HL-60 (cell line): ENCODE measurements at regions not wholly inside any gene's neighbourhood (a gene's known extent, or its start where the extent isn't known, plus 50 kb on each side); places are given as distances from the start of the nearest gene placed in this dataset.

Experiments
- DNase-seq, 2 experiments: peaks; one replicate each; pipeline ENCODE4 v3.0.0-alpha.2; 2010 to 2020; ENCODE audit warnings: low read depth in 1 of 2, low spot score in 1 of 2
- H3K27ac ChIP-seq: fragments of 250-450 bp; sonication (Bioruptor Pico); replicated peaks from 2 replicates; pipeline ENCODE4 v1.5.1; 2020; ENCODE audit warnings: mild to moderate bottlenecking, moderate library complexity
- H3K27me3 ChIP-seq: fragments of 250-450 bp; sonication (Bioruptor Pico); 2 replicates; pipeline ENCODE4 v1.5.1; 2021; ENCODE audit warnings: mild to moderate bottlenecking, moderate library complexity; ENCODE audit not compliant: insufficient read depth, poor library complexity, severe bottlenecking
- H3K4me3 ChIP-seq: replicated peaks from 2 replicates; pipeline ENCODE4 v1.5.1; 2011; ENCODE audit warnings: mild to moderate bottlenecking, control low read depth, low read length; ENCODE audit not compliant: insufficient read depth
- GABPA ChIP-seq: IDR thresholded peaks from 2 replicates; pipeline ENCODE4 v1.6.1; 2012; ENCODE audit warnings: low read depth
- POLR2AphosphoS5 ChIP-seq: IDR thresholded peaks from 2 replicates; pipeline ENCODE4 v1.6.1; 2012; ENCODE audit warnings: low read depth
- SPI1 ChIP-seq: IDR thresholded peaks from 2 replicates; pipeline ENCODE4 v1.6.1; 2012; ENCODE audit warnings: low read depth, mild to moderate bottlenecking, borderline replicate concordance
- TF ChIP-seq, protein P1 (sequence below): IDR thresholded peaks from one replicate; pipeline ENCODE4 v1.5.1; 2011; ENCODE audit warnings: low read length, control low read depth, inconsistent platforms; ENCODE audit not compliant: insufficient read depth
- TF ChIP-seq, protein P2 (sequence below): IDR thresholded peaks from 2 replicates; pipeline ENCODE4 v1.6.1; 2012; ENCODE audit warnings: low read depth; ENCODE audit not compliant: insufficient replicate concordance

DNA sequence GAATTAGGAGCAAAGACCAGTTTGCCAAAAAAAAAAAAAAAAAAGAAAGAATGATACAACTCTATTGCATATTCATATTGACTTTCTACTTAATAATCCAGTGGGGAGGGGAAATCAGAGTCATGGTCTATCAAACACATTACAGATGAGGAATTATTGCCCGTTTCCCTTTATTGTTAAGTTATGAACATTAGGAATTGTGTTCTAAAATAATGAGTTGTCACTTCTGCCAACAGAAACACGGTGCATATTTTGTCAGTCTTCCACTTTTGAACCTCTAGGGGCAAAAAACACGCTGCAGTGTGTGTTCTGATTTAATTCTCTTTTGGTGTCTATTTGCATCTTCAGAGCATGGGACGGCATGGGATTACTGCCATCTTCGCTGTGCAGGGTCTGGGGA is 115.7 kb upstream of the RHOBTB1 start:
- no peak for TF ChIP-seq GABPA
- TF ChIP-seq, protein P1, sequence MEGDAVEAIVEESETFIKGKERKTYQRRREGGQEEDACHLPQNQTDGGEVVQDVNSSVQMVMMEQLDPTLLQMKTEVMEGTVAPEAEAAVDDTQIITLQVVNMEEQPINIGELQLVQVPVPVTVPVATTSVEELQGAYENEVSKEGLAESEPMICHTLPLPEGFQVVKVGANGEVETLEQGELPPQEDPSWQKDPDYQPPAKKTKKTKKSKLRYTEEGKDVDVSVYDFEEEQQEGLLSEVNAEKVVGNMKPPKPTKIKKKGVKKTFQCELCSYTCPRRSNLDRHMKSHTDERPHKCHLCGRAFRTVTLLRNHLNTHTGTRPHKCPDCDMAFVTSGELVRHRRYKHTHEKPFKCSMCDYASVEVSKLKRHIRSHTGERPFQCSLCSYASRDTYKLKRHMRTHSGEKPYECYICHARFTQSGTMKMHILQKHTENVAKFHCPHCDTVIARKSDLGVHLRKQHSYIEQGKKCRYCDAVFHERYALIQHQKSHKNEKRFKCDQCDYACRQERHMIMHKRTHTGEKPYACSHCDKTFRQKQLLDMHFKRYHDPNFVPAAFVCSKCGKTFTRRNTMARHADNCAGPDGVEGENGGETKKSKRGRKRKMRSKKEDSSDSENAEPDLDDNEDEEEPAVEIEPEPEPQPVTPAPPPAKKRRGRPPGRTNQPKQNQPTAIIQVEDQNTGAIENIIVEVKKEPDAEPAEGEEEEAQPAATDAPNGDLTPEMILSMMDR: no peak
- TF ChIP-seq, protein P2, sequence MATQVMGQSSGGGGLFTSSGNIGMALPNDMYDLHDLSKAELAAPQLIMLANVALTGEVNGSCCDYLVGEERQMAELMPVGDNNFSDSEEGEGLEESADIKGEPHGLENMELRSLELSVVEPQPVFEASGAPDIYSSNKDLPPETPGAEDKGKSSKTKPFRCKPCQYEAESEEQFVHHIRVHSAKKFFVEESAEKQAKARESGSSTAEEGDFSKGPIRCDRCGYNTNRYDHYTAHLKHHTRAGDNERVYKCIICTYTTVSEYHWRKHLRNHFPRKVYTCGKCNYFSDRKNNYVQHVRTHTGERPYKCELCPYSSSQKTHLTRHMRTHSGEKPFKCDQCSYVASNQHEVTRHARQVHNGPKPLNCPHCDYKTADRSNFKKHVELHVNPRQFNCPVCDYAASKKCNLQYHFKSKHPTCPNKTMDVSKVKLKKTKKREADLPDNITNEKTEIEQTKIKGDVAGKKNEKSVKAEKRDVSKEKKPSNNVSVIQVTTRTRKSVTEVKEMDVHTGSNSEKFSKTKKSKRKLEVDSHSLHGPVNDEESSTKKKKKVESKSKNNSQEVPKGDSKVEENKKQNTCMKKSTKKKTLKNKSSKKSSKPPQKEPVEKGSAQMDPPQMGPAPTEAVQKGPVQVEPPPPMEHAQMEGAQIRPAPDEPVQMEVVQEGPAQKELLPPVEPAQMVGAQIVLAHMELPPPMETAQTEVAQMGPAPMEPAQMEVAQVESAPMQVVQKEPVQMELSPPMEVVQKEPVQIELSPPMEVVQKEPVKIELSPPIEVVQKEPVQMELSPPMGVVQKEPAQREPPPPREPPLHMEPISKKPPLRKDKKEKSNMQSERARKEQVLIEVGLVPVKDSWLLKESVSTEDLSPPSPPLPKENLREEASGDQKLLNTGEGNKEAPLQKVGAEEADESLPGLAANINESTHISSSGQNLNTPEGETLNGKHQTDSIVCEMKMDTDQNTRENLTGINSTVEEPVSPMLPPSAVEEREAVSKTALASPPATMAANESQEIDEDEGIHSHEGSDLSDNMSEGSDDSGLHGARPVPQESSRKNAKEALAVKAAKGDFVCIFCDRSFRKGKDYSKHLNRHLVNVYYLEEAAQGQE: no peak
- TF ChIP-seq SPI1: no peak
- TF ChIP-seq POLR2AphosphoS5: no peak
- H3K27me3 ChIP-seq: no peaks in the 10 kb centered on the region
- H3K4me3 ChIP-seq: no peak overlapping the region
- DNase-seq: no peak
- H3K27ac ChIP-seq: no peak overlapping the region

DNA sequence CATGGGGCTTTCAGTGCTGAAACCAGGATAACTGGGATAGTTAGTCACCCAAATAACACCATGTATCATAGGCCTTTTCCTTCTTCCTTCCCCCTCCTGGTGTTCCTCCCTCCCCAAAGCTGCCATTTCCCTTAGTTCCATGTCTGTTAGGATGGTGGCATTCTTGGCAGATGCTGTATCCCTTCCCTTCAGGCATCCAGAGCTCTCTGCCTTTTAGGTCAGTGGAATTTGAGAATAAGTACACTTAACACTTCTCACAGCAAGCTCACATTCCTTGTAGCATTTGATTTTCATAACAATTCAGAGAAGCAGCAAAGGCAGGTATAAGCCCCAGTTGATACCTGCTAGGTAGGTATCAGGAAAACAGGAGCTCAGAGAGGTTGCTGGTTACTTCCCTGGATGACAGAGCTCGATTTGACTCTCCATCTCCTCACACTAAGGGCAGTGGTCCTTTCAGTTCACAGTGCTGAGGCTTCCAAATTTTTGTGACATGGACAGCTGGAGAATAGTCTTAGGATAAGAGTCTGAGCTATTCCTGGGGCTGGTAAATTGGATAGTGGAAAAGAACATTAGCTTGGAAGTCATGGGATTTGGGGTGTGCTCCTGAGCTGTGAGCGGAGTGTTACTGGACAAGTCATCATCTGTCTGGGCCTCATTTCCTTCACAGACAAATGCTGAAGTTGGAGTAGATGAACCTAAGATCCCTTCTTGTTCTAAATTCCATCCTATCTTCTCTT is 108.7 kb upstream of the RHOBTB1 start:
- no peak for DNase-seq
- Histone ChIP-seq H3K27me3 (no peaks in the 10 kb centered on the region), H3K27ac (no peak overlapping the region), H3K4me3 (no peak overlapping the region)
- TF ChIP-seq, protein P2: no peak
- TF ChIP-seq GABPA (no peak), SPI1 (no peak), POLR2AphosphoS5 (no peak)
- TF ChIP-seq, protein P1: no peak

DNA sequence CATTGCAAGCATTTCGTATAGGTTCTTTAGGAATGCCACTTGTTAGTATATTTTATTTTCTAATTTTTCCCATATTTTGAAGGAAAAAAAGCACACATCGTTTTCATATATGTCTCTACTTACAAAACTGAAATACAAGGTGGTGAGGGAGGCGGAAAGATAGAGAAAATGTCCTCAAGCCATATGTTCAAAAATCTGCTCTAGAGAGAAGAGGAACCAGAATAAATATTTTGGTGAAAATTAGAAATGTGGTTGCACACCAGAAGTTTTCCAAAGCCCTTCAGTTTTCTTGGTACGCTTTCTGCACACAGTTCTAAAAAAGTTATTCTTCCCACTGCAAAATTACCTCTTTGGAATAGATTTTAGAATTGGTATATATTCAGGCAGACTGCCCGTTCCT is 107.4 kb upstream of the RHOBTB1 start:
- TF ChIP-seq, protein P1: no peak
- no peak for TF ChIP-seq POLR2AphosphoS5
- H3K27ac ChIP-seq: no peak overlapping the region
- H3K27me3 ChIP-seq: no peaks in the 10 kb centered on the region
- H3K4me3 ChIP-seq: no peak overlapping the region
- DNase-seq: no peak
